Colonic mucosa (tissue), 4 donors: ENCODE measurements at regions not wholly inside any gene's neighbourhood (a gene's known extent, or its start where the extent isn't known, plus 50 kb on each side); places are given as distances from the start of the nearest gene placed in this dataset.

Experiments
- DNase-seq: peaks from one replicate; pipeline ENCODE4 v3.0.0-alpha.2; 2020
- H3K27ac ChIP-seq: fragments of 200-600 bp; one replicate; pipeline ENCODE4 v1.8.0; 2021
- H3K27me3 ChIP-seq: fragments of 200-600 bp; one replicate; pipeline ENCODE4 v1.8.0; 2021
- H3K36me3 ChIP-seq: fragments of 200-600 bp; one replicate; pipeline ENCODE4 v1.8.0; 2021
- H3K4me1 ChIP-seq: fragments of 200-600 bp; one replicate; pipeline ENCODE4 v1.8.0; 2021; ENCODE audit warnings: mild to moderate bottlenecking
- H3K4me3 ChIP-seq: fragments of 200-600 bp; one replicate; pipeline ENCODE4 v1.8.0; 2021
- H3K9ac ChIP-seq, 2 donors: one replicate each; pipeline ENCODE4 v1.7.0; 2013; ENCODE audit warnings: control low read depth in 2 of 2, low read depth in 2 of 2, low read length in 2 of 2
- H3K9me3 ChIP-seq: fragments of 200-600 bp; one replicate; pipeline ENCODE4 v1.8.0; 2021
- CTCF ChIP-seq: fragments of 200-600 bp; IDR thresholded peaks from one replicate; pipeline ENCODE4 v1.8.0; 2022; ENCODE audit warnings: antibody characterized with exemption, mild to moderate bottlenecking
- intact Hi-C: fragments of 100-400 bp; cut with DNase I; formaldehyde crosslinking; loops from one replicate; pipeline ENCODE4 v1.14.1; 2022
- donor health status: healthy.
- donor health status: DM: no; HTN: no; CAD: no.
- donor health status: DM: no; HTN: no; CAD: no.

DNA sequence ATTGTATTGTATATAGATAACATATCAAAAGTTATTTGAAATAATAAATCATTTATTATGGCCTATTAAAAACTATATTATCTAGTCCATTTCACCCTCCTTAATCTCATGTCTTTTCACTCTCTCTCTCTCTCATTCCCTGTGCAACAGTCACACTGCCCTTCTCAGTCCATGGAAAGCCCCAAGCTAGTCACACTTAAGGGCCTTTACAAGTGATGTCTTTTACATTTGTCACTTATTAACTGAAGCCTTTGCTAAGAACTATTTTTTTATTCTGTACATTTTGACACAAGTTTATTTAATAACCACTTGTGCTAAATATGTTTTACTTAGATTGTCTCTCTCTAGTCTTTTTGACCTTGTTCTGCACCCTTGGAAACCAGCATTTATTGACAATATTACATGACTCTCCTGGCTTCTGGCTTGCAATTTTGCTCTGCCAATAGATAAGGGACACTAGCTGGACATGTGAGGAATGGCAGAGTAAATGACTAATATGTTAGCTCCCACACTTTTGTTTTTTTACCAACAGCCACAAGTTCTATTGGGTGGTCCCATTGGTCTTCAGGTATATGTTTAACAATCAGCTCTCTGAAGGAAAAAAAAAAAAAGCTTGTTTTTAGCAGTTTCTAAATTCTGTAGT, 706.8 kb upstream of the POT1 start:
- Histone ChIP-seq H3K4me1 (no peaks in the 10 kb centered on the region), H3K27me3 (no peaks in the 10 kb centered on the region), H3K9me3 (no peaks in the 10 kb centered on the region), H3K9ac (no peak overlapping the region), H3K36me3 (no peaks in the 10 kb centered on the region), H3K4me3 (no peak overlapping the region), H3K27ac (no peak overlapping the region)
- intact Hi-C loops, result no loop called here
- no peak for DNase-seq
- TF ChIP-seq CTCF, result no peak

- Histone ChIP-seq H3K27me3 (no peaks in the 10 kb centered on the region), H3K4me3 (no peak overlapping the region), H3K9me3 (no peaks in the 10 kb centered on the region), H3K9ac (no peak overlapping the region), H3K36me3 (no peaks in the 10 kb centered on the region), H3K4me1 (no peaks in the 10 kb centered on the region), H3K27ac (no peak overlapping the region)
- TF ChIP-seq CTCF, result no peak
- no peak for DNase-seq
- intact Hi-C loops, result no loop called here
These were observed 688.9 kb upstream of the POT1 start for GRCh38 chr7:125618516-125618915.

DNA sequence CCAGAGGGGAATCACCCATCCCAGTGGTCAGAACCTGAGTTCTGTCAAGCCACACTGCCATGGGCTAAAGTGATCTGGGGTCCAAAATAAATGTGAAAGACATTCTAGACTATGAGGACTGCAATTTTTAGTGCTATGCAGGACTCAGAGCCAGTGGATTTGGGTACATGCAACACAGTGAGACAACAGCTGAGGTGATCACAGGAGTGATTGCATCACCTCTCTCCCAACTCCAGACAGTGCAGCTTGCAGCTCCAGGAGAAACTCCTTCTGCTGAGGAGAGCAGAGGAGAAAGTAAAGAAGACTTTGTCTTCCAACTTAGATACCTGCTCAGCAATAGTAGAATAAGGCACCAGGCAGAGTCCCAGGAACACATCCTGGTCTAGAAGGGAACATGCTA, 682.0 kb upstream of the POT1 start:
- no peaks in the 10 kb centered on the region for H3K9me3 ChIP-seq
- H3K9ac ChIP-seq, result no peak overlapping the region
- no peaks in the 10 kb centered on the region for H3K27me3 ChIP-seq
- intact Hi-C loops, result no loop called here
- no peaks in the 10 kb centered on the region for H3K4me1 ChIP-seq
- H3K36me3 ChIP-seq, result no peaks in the 10 kb centered on the region
- TF ChIP-seq CTCF, result no peak
- H3K4me3 ChIP-seq, result no peak overlapping the region
- no peak for DNase-seq
- H3K27ac ChIP-seq, result no peak overlapping the region

DNA sequence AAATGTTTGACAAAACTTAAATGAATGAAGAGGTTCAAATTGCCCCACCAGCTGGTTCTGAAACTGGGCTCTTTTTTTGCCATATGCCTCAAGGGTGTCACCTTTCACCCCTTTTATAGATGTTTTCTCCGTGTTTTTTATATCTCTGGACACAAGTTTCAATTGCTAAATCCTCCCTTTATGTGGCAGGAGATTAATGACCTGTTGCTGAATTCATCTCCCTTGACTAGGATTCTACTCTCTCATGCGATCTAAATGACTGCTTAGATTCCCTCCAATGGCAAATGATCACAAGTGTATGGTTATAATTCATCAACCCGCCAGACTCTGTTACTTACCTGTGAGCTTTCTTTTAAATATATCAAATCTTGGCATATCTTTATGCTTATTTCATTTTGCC, 677.0 kb upstream of the POT1 start:
- Histone ChIP-seq H3K9ac (no peak overlapping the region), H3K36me3 (no peaks in the 10 kb centered on the region), H3K4me3 (no peak overlapping the region), H3K9me3 (no peaks in the 10 kb centered on the region), H3K27me3 (no peaks in the 10 kb centered on the region), H3K4me1 (no peaks in the 10 kb centered on the region), H3K27ac (no peak overlapping the region)
- no peak for TF ChIP-seq CTCF
- intact Hi-C loops, result no loop called here
- no peak for DNase-seq

- no peak for TF ChIP-seq CTCF
- no peak overlapping the region for H3K9ac ChIP-seq
- H3K27me3 ChIP-seq, result no peaks in the 10 kb centered on the region
- no peak overlapping the region for H3K4me3 ChIP-seq
- intact Hi-C loops, result no loop called here
- no peak for DNase-seq
- no peaks in the 10 kb centered on the region for H3K9me3 ChIP-seq
- H3K36me3 ChIP-seq, result no peaks in the 10 kb centered on the region
- H3K4me1 ChIP-seq, result no peaks in the 10 kb centered on the region
- no peak overlapping the region for H3K27ac ChIP-seq
These were observed 675.6 kb upstream of the POT1 start for GRCh38 chr7:125605241-125605640.
